Mucosa of stomach (tissue), 1 donor: ENCODE measurements at regions not wholly inside any gene's neighbourhood (a gene's known extent, or its start where the extent isn't known, plus 50 kb on each side); places are given as distances from the start of the nearest gene placed in this dataset.

Source experiments
- H3K27me3 ChIP-seq: one replicate; pipeline ENCODE4 v1.7.0; 2013; ENCODE audit warnings: mild to moderate bottlenecking, low read length; ENCODE audit not compliant: control insufficient read depth, insufficient read depth
- H3K36me3 ChIP-seq: one replicate; pipeline ENCODE4 v1.7.0; 2013; ENCODE audit warnings: low read length; ENCODE audit not compliant: control insufficient read depth, insufficient read depth
- H3K4me1 ChIP-seq: one replicate; pipeline ENCODE4 v1.7.0; 2013; ENCODE audit warnings: mild to moderate bottlenecking, low read length; ENCODE audit not compliant: control insufficient read depth, insufficient read depth
- H3K4me3 ChIP-seq: one replicate; pipeline ENCODE4 v1.7.0; 2013; ENCODE audit warnings: low read length
- H3K9ac ChIP-seq: one replicate; pipeline ENCODE4 v1.7.0; 2013; ENCODE audit warnings: mild to moderate bottlenecking, low read length, moderate library complexity
- H3K9me3 ChIP-seq: one replicate; pipeline ENCODE4 v1.7.0; 2013; ENCODE audit warnings: mild to moderate bottlenecking, low read length, moderate library complexity; ENCODE audit not compliant: control insufficient read depth
- donor health status: Pancreatic carcinoma.

GRCh38 chr6:15082708-15083107 is 163.2 kb upstream of the JARID2 start:
- H3K9me3 ChIP-seq = no peaks in the 10 kb centered on the region
- no peaks in the 10 kb centered on the region for H3K36me3 ChIP-seq
- no peak overlapping the region for H3K4me3 ChIP-seq
- H3K27me3 ChIP-seq = no peaks in the 10 kb centered on the region
- no peak overlapping the region for H3K9ac ChIP-seq
- peaks cover 28% of the 10 kb centered on the region for H3K4me1 ChIP-seq

DNA sequence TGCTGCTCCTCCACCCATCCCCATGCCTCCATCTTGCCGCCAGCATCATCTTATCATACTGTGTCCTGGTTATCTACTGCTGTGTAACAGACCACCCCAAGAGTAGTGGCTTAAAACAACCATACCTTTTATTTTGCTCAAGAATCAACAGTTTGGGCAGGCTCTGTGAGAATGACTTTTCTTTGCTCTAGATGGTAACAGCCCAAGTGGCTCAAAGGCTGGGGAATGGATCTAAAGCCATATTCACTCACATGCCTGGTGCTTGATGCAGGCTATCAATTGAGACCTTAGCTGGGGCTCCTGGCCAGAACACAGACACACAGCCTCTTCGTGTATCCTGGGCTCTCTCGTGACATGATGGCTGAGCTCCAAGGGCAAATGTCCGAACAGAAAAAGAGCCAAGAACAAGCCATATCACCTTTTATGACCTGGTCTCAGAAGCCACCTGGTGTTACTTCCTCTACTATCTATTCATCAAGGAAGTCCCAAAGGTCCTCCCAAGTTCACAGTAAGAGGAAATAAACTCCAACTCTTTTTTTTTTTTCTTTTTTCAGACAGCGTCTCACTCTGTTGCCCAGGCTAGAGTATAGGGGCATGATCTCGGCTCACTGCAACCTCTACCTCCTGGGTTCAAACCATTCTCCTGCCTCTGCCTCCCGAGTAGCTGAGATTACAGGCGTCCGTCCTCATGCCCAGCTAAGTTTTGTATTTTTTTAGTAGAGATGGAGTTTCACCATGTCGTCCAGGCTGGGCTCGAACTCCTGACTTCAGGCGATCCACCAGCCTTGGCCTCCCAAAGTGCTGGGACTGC is 159.3 kb upstream of the JARID2 start:
- Histone ChIP-seq H3K36me3 (no peaks in the 10 kb centered on the region), H3K9ac (no peak overlapping the region), H3K4me1 (peaks cover 31% of the 10 kb centered on the region), H3K27me3 (no peaks in the 10 kb centered on the region), H3K9me3 (no peaks in the 10 kb centered on the region), H3K4me3 (no peak overlapping the region)

DNA sequence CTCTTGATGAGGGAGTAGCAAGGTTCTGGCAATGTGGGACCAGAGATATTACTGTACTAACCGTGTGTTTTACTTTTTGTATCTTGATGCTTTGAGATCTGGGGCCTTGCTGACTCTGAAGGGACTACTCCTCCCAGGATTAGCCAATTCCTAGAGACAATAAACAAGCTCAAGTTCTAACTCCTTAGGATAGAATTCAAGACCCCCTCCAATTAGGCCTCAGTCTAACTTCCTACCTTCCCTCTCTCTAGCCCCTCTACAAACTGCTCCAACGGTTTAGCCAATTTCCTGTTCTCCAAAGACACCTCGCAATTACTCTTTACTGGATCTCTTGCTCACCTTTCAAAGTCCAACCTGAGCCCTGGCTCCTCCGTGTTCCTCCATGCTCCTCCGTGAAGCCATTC is 158.7 kb upstream of the JARID2 start:
- Histone ChIP-seq H3K27me3 (no peaks in the 10 kb centered on the region), H3K9me3 (no peaks in the 10 kb centered on the region), H3K36me3 (no peaks in the 10 kb centered on the region), H3K9ac (no peak overlapping the region), H3K4me1 (peaks cover 30% of the 10 kb centered on the region), H3K4me3 (no peak overlapping the region)

DNA sequence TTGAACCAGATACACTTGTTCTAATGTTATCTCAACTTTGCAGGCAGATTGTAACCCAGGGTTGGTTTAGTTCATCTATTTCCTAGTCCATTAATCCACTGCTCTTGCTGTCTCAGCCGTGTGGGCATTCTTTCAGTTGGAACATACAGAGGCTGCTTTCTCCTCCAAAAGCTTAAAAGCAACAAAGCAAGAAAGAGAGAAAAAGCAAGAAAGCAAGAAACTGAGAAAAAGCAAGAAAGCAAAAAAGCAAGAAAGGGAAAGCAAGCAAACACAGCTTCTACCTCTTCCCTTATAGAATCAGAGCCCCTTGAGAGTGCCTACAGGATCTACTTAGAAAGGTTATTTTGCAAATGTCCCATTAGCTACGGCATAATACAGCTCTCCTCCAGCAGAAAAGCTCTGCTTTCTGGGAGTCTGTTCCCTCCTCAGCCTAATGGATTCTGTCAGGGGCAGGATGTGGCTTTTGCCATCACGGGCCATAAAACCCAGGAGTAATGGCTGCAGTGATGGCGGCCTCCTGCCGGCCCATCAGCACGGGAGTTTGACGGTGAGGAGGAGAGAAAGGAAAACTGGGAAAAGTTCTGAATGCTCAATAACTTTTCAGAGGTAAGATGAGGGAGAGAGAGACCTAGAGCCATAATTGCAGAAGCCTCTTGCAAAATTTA is 156.8 kb upstream of the JARID2 start:
- Histone ChIP-seq H3K4me1 (peaks cover 30% of the 10 kb centered on the region), H3K9me3 (no peaks in the 10 kb centered on the region), H3K9ac (no peak overlapping the region), H3K27me3 (no peaks in the 10 kb centered on the region), H3K36me3 (no peaks in the 10 kb centered on the region), H3K4me3 (no peak overlapping the region)

DNA sequence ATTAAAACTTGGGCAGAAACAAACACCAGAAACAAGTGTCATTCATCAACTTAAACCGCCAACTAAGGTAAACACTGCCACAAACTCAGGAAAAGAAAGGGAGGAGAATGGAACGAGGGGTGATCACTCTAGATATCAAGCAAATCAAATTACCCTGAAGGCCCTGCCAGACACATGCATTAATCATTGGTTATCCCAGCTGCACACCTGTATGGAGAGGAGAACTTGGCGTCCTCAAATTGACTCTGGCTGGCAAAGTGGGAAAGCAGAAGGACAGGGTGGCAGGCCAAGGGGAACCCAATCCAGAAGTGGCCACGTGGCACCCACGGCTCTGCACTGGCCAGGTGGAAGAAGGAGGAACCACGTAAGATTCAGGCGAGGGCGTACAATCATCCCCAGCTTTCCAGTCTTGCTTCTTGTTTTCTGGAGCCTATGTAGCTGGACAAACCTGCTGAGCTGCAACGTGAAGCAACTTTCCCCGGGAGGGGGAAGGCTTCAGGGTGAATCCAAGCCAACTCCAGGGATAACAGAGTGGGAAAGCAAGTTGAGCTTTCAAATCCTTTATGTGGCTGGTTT is 156.2 kb upstream of the JARID2 start:
- Histone ChIP-seq H3K9ac (no peak overlapping the region), H3K4me1 (peaks cover 30% of the 10 kb centered on the region), H3K27me3 (no peaks in the 10 kb centered on the region), H3K36me3 (no peaks in the 10 kb centered on the region), H3K9me3 (no peaks in the 10 kb centered on the region), H3K4me3 (no peak overlapping the region)

DNA sequence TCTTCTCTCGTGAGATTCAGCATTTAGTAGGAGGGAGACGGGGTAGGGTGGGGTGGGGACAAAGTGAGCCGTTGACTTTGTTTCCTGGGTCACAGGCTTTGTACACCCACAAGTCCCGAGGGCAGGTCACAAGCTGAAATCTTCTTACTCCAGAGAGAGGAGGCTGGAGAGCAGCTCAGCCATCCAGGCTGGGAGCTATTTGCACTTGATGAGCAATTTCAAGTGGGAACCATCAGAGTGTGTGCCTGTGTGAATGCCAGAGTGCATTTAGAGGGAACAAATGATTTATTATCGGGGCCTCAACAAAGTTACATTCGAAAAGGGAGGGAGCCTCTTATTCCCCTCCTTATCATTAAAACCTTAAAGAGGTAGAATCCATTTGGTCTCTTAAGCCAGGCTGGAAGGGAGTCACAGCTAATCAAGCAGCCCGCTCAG is 155.7 kb upstream of the JARID2 start:
- H3K4me3 ChIP-seq = no peak overlapping the region
- peaks cover 30% of the 10 kb centered on the region for H3K4me1 ChIP-seq
- no peaks in the 10 kb centered on the region for H3K36me3 ChIP-seq
- H3K27me3 ChIP-seq = no peaks in the 10 kb centered on the region
- H3K9me3 ChIP-seq = no peaks in the 10 kb centered on the region
- H3K9ac ChIP-seq = no peak overlapping the region

DNA sequence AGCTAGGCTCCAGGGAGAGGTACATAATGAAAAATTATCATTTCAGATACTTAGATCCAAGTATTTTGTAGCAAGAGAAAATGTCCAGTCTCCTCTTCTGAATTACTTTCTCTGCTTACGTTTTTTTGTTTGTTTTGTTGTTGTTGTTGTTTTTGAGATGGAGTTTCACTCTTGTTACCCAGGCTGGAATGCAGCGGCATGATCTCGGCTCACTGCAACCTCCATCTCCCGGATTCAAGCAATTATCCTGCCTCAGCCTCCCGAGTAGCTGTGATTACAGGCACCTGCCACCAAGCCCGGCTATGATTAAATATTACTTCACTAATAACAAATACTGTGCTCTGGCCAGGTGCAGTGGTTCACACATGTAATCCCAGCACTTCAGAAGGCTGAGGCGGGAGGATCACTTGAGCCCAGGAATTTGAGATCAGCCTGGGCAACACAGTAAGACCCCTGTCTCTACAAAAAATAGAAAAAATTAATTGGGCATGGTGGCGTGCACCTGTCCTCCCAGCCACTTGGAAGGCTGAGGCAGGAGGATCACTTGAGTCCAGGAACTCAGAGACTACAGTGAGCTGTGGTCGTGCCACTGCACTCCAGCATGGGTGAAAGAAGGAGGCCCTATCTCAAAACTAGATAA is 155.0 kb upstream of the JARID2 start:
- no peaks in the 10 kb centered on the region for H3K9me3 ChIP-seq
- H3K4me3 ChIP-seq = no peak overlapping the region
- no peaks in the 10 kb centered on the region for H3K27me3 ChIP-seq
- H3K9ac ChIP-seq = no peak overlapping the region
- no peaks in the 10 kb centered on the region for H3K36me3 ChIP-seq
- peaks cover 30% of the 10 kb centered on the region for H3K4me1 ChIP-seq

DNA sequence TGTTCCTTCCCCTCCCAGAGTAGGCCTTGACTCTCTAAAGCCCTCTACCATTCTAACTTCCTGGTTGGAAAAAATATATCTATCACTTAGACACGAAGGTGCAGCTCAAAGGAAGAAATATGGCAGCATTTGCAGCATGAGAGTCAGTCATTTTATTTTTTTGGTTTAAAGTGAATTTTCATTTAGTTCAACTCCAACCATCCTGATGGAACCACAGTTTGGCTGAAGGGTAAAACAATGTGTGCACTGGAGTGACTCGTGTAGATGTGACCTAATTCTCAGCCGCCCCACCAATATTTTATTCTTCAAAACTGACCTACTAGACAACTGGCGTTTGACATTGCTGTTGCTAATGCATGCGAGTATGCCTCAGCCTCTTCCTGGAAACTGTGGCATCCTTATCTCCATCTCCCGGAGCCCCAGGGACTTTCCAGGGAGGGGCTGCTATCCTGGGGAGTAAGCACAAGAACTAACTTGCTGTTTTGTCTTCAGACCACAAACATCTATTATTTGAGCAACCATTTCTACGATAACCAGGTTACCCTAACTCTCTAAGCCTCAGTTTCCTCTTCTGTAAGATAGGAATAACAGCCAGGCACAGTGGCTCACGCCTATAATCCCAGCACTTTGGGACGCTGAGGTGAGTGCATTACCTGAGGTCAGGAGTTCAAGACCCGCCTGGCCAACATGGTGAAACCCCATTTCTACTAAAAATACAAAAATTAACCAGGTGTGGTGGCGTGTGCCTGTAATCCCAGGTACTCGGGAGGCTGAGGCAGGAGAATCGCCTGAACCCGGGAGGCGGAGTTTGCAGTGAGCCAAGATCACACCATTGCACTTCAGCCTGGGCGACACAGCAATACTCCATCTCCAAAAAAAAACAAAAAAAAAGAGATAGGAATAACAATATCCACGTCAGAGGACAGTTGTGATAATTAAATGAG is 148.7 kb upstream of the JARID2 start:
- H3K27me3 ChIP-seq = no peaks in the 10 kb centered on the region
- H3K9ac ChIP-seq = no peak overlapping the region
- H3K4me3 ChIP-seq = no peak overlapping the region
- no peaks in the 10 kb centered on the region for H3K4me1 ChIP-seq
- H3K9me3 ChIP-seq = no peaks in the 10 kb centered on the region
- H3K36me3 ChIP-seq = no peaks in the 10 kb centered on the region

DNA sequence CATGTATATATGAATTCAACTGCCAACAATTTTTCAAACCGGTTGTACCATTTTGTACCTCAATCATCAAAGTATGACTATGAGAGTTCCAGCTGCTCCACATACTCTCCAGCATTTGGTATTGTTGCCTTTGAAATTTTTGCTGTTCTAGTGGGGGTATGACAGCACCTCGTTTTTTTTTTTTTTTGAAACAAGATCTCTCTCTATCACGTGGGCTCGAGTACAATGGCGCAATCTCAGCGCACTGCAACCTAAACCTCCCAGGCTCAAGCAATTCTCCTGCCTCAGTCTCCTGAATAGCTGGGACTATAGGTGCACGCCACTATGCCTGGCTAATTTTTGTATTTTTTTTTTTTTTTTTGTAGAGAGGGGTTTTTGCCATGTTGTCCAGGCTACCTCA is 144.7 kb upstream of the JARID2 start:
- no peaks in the 10 kb centered on the region for H3K36me3 ChIP-seq
- H3K4me3 ChIP-seq = no peak overlapping the region
- H3K9ac ChIP-seq = no peak overlapping the region
- no peaks in the 10 kb centered on the region for H3K27me3 ChIP-seq
- no peaks in the 10 kb centered on the region for H3K4me1 ChIP-seq
- no peaks in the 10 kb centered on the region for H3K9me3 ChIP-seq

DNA sequence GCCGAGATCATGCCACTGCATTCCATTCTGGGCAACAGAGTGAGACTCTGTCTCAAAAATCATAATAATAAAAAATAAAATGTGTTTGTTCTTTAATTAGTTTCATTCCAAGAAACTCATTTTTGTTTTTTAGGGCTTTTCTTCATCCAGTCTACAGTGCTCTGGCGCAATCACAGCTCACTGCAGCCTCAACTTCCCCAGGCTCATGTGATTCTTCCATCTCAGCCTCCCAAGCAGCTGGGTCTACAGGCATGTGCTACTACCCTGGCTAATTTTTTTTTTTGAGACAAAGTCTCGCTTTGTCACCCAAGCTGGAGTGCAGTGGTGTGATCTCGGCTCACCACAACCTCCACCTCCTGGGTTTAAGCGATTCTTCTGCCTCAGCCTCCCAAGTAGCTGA is 143.6 kb upstream of the JARID2 start:
- Histone ChIP-seq H3K9me3 (no peaks in the 10 kb centered on the region), H3K27me3 (no peaks in the 10 kb centered on the region), H3K4me3 (no peak overlapping the region), H3K4me1 (no peaks in the 10 kb centered on the region), H3K36me3 (no peaks in the 10 kb centered on the region), H3K9ac (no peak overlapping the region)

DNA sequence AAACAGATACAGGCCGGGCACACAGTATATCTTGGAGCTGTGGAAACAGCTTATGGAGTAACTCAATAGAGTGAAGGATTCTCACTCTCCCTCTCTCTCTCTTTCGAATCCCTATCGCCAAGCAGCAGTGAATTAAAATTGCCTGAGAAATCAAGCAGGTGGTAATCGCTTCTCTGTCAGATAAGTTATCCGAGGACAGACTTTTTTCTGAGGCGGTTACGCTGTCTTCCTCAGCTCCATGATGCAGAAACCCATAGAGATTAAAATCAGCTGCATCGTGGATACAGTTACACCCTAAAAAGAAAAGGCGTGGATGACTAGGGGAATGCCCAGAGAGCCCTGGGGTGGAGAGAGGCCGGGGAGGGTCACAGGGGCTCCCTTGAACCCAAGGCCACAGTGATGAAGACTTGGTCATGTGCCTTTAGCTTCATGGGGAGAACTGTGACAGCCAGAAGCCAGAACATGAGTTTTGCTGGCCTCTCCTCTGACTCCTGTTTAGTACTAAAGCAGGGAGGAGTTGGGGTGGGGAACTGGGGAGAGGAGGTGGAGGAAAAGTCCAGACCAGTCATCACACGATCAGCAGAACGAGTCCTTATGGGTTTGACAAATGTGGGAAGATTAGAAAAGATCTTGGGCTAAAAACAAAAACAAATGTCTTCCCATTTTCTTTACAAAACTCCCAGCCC is 138.8 kb upstream of the JARID2 start:
- Histone ChIP-seq H3K4me3 (no peak overlapping the region), H3K9ac (no peak overlapping the region), H3K27me3 (no peaks in the 10 kb centered on the region), H3K9me3 (no peaks in the 10 kb centered on the region), H3K4me1 (no peaks in the 10 kb centered on the region), H3K36me3 (no peaks in the 10 kb centered on the region)
